ENCODE measurements at regions not wholly inside any gene's neighbourhood (a gene's known extent, or its start where the extent isn't known, plus 50 kb on each side); places are given as distances from the start of the nearest gene placed in this dataset.

GRCh38 chr3:86794361-86795065 lies 196.4 kb downstream of the VGLL3 start:
- H3K27me3 ChIP-seq (ENCODE audit: control insufficient read depth, insufficient read depth, low read length): no peaks in the 10 kb centered on the region
- H3K9me3 ChIP-seq (ENCODE audit: control insufficient read depth, insufficient read depth, low read depth, low read length): no peaks in the 10 kb centered on the region
- peak overlapping the region; percentile 61; the same call in 1 of the 2 replicates for H3K27ac ChIP-seq (ENCODE audit: low read depth, low read length)
- no peak overlapping the region for H3K9ac ChIP-seq (ENCODE audit: low read length)
- H3K4me3 ChIP-seq (ENCODE audit: low read depth, low read length): no peak overlapping the region
- peaks cover 7% of the 10 kb centered on the region for H3K4me1 ChIP-seq (ENCODE audit: control insufficient read depth, insufficient read depth, low read length)
- H3K36me3 ChIP-seq (ENCODE audit: control insufficient read depth, insufficient read depth, low read length): no peaks in the 10 kb centered on the region

- Histone ChIP-seq H3K4me1 (ENCODE audit: control insufficient read depth, insufficient read depth, low read length) (peaks cover 7% of the 10 kb centered on the region), H3K27ac (ENCODE audit: low read depth, low read length) (no peak overlapping the region; the same call in 1 of the 2 replicates), H3K36me3 (ENCODE audit: control insufficient read depth, insufficient read depth, low read length) (no peaks in the 10 kb centered on the region), H3K9me3 (ENCODE audit: control insufficient read depth, insufficient read depth, low read depth, low read length) (no peaks in the 10 kb centered on the region), H3K27me3 (ENCODE audit: control insufficient read depth, insufficient read depth, low read length) (no peaks in the 10 kb centered on the region), H3K9ac (ENCODE audit: low read length) (no peak overlapping the region), H3K4me3 (ENCODE audit: low read depth, low read length) (no peak overlapping the region)
Observed at GRCh38 chr3:86793786-86794185, 197.2 kb downstream of the VGLL3 start.

- Histone ChIP-seq H3K36me3 (ENCODE audit: control insufficient read depth, insufficient read depth, low read length) (no peaks in the 10 kb centered on the region), H3K9me3 (ENCODE audit: control insufficient read depth, insufficient read depth, low read depth, low read length) (no peaks in the 10 kb centered on the region), H3K27ac (ENCODE audit: low read depth, low read length) (no peak overlapping the region), H3K27me3 (ENCODE audit: control insufficient read depth, insufficient read depth, low read length) (no peaks in the 10 kb centered on the region), H3K9ac (ENCODE audit: low read length) (no peak overlapping the region), H3K4me3 (ENCODE audit: low read depth, low read length) (no peak overlapping the region), H3K4me1 (ENCODE audit: control insufficient read depth, insufficient read depth, low read length) (peaks cover 7% of the 10 kb centered on the region)
Observed at GRCh38 chr3:86792316-86792715, 198.6 kb downstream of the VGLL3 start.

- Histone ChIP-seq H3K9me3 (ENCODE audit: control insufficient read depth, insufficient read depth, low read depth, low read length) (no peaks in the 10 kb centered on the region), H3K27me3 (ENCODE audit: control insufficient read depth, insufficient read depth, low read length) (no peaks in the 10 kb centered on the region), H3K4me1 (ENCODE audit: control insufficient read depth, insufficient read depth, low read length) (peaks cover 7% of the 10 kb centered on the region), H3K9ac (ENCODE audit: low read length) (no peak overlapping the region), H3K27ac (ENCODE audit: low read depth, low read length) (no peak overlapping the region), H3K36me3 (ENCODE audit: control insufficient read depth, insufficient read depth, low read length) (no peaks in the 10 kb centered on the region), H3K4me3 (ENCODE audit: low read depth, low read length) (no peak overlapping the region)
Observed at GRCh38 chr3:86790884-86791549, 199.9 kb downstream of the VGLL3 start.

GRCh38 chr3:86788371-86788770 lies 202.6 kb downstream of the VGLL3 start:
- Histone ChIP-seq H3K36me3 (ENCODE audit: control insufficient read depth, insufficient read depth, low read length) (no peaks in the 10 kb centered on the region), H3K4me3 (ENCODE audit: low read depth, low read length) (no peak overlapping the region), H3K27ac (ENCODE audit: low read depth, low read length) (no peak overlapping the region), H3K9me3 (ENCODE audit: control insufficient read depth, insufficient read depth, low read depth, low read length) (no peaks in the 10 kb centered on the region), H3K27me3 (ENCODE audit: control insufficient read depth, insufficient read depth, low read length) (no peaks in the 10 kb centered on the region), H3K4me1 (ENCODE audit: control insufficient read depth, insufficient read depth, low read length) (peaks cover under 1% of the 10 kb centered on the region; the same call in 1 of the 2 replicates), H3K9ac (ENCODE audit: low read length) (no peak overlapping the region)

- Histone ChIP-seq H3K4me1 (ENCODE audit: control insufficient read depth, insufficient read depth, low read length) (no peaks in the 10 kb centered on the region), H3K4me3 (ENCODE audit: low read depth, low read length) (no peak overlapping the region), H3K9me3 (ENCODE audit: control insufficient read depth, insufficient read depth, low read depth, low read length) (no peaks in the 10 kb centered on the region), H3K36me3 (ENCODE audit: control insufficient read depth, insufficient read depth, low read length) (no peaks in the 10 kb centered on the region), H3K27ac (ENCODE audit: low read depth, low read length) (no peak overlapping the region), H3K9ac (ENCODE audit: low read length) (no peak overlapping the region), H3K27me3 (ENCODE audit: control insufficient read depth, insufficient read depth, low read length) (no peaks in the 10 kb centered on the region)
Observed at GRCh38 chr3:86787091-86787490, 203.9 kb downstream of the VGLL3 start.

- H3K9ac ChIP-seq (ENCODE audit: low read length): no peak overlapping the region
- no peak overlapping the region for H3K27ac ChIP-seq (ENCODE audit: low read depth, low read length)
- no peaks in the 10 kb centered on the region for H3K9me3 ChIP-seq (ENCODE audit: control insufficient read depth, insufficient read depth, low read depth, low read length)
- no peaks in the 10 kb centered on the region for H3K4me1 ChIP-seq (ENCODE audit: control insufficient read depth, insufficient read depth, low read length)
- no peak overlapping the region for H3K4me3 ChIP-seq (ENCODE audit: low read depth, low read length)
- no peaks in the 10 kb centered on the region for H3K36me3 ChIP-seq (ENCODE audit: control insufficient read depth, insufficient read depth, low read length)
- no peaks in the 10 kb centered on the region for H3K27me3 ChIP-seq (ENCODE audit: control insufficient read depth, insufficient read depth, low read length)
Observed at GRCh38 chr3:86785386-86785785, 205.6 kb downstream of the VGLL3 start.

- Histone ChIP-seq H3K9me3 (ENCODE audit: control insufficient read depth, insufficient read depth, low read depth, low read length) (no peaks in the 10 kb centered on the region), H3K4me1 (ENCODE audit: control insufficient read depth, insufficient read depth, low read length) (no peaks in the 10 kb centered on the region), H3K4me3 (ENCODE audit: low read depth, low read length) (no peak overlapping the region), H3K27ac (ENCODE audit: low read depth, low read length) (no peak overlapping the region), H3K36me3 (ENCODE audit: control insufficient read depth, insufficient read depth, low read length) (no peaks in the 10 kb centered on the region), H3K9ac (ENCODE audit: low read length) (no peak overlapping the region), H3K27me3 (ENCODE audit: control insufficient read depth, insufficient read depth, low read length) (no peaks in the 10 kb centered on the region)
Observed at GRCh38 chr3:86782866-86783265, 208.1 kb downstream of the VGLL3 start.

- Histone ChIP-seq H3K4me1 (ENCODE audit: control insufficient read depth, insufficient read depth, low read length) (no peaks in the 10 kb centered on the region), H3K9me3 (ENCODE audit: control insufficient read depth, insufficient read depth, low read depth, low read length) (no peaks in the 10 kb centered on the region), H3K9ac (ENCODE audit: low read length) (no peak overlapping the region), H3K27me3 (ENCODE audit: control insufficient read depth, insufficient read depth, low read length) (no peaks in the 10 kb centered on the region), H3K4me3 (ENCODE audit: low read depth, low read length) (no peak overlapping the region), H3K27ac (ENCODE audit: low read depth, low read length) (no peak overlapping the region), H3K36me3 (ENCODE audit: control insufficient read depth, insufficient read depth, low read length) (no peaks in the 10 kb centered on the region)
Observed at GRCh38 chr3:86782286-86782685, 208.7 kb downstream of the VGLL3 start.

- H3K36me3 ChIP-seq (ENCODE audit: control insufficient read depth, insufficient read depth, low read length): no peaks in the 10 kb centered on the region
- H3K9me3 ChIP-seq (ENCODE audit: control insufficient read depth, insufficient read depth, low read depth, low read length): no peaks in the 10 kb centered on the region
- no peak overlapping the region for H3K9ac ChIP-seq (ENCODE audit: low read length)
- no peaks in the 10 kb centered on the region for H3K27me3 ChIP-seq (ENCODE audit: control insufficient read depth, insufficient read depth, low read length)
- no peaks in the 10 kb centered on the region for H3K4me1 ChIP-seq (ENCODE audit: control insufficient read depth, insufficient read depth, low read length)
- H3K27ac ChIP-seq (ENCODE audit: low read depth, low read length): no peak overlapping the region
- no peak overlapping the region for H3K4me3 ChIP-seq (ENCODE audit: low read depth, low read length)
Observed at GRCh38 chr3:86774082-86774691, 216.8 kb downstream of the VGLL3 start.

- no peaks in the 10 kb centered on the region for H3K36me3 ChIP-seq (ENCODE audit: control insufficient read depth, insufficient read depth, low read length)
- H3K27me3 ChIP-seq (ENCODE audit: control insufficient read depth, insufficient read depth, low read length): no peaks in the 10 kb centered on the region
- H3K9ac ChIP-seq (ENCODE audit: low read length): no peak overlapping the region
- no peaks in the 10 kb centered on the region for H3K9me3 ChIP-seq (ENCODE audit: control insufficient read depth, insufficient read depth, low read depth, low read length)
- no peak overlapping the region for H3K27ac ChIP-seq (ENCODE audit: low read depth, low read length)
- H3K4me3 ChIP-seq (ENCODE audit: low read depth, low read length): no peak overlapping the region
- H3K4me1 ChIP-seq (ENCODE audit: control insufficient read depth, insufficient read depth, low read length): no peaks in the 10 kb centered on the region
Observed at GRCh38 chr3:86772699-86773098, 218.2 kb downstream of the VGLL3 start.
